HG02678 (cell line): ENCODE measurements at regions not wholly inside any gene's neighbourhood (a gene's known extent, or its start where the extent isn't known, plus 50 kb on each side); places are given as distances from the start of the nearest gene placed in this dataset.

ENCODE experiments used
- ATAC-seq: cut with Tn5 transposase; IDR thresholded peaks from one replicate; pipeline ENCODE4 v1.9.1; 2021; ENCODE audit warnings: mild to moderate bottlenecking, moderate library complexity; ENCODE audit not compliant: unreplicated experiment

DNA sequence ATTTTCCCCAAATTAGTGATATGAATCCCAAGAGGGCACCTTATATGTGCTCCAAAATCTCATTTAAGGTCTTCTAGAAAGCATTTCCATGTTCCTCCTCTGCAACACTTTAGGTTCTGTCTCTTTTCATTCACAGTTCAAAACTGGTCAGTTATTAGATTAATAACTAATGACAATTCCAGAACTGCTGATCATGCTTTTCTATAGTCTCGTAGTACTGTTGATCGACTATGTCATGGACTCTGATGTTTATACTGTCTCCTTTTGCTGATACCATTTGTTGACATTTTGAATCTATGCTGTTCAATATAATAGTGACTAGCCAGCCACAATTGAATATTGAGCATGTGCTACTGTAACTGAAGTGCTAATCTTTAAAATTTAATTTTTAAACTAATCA, 728.3 kb downstream of the LRFN5 start:
- no peak for ATAC-seq

DNA sequence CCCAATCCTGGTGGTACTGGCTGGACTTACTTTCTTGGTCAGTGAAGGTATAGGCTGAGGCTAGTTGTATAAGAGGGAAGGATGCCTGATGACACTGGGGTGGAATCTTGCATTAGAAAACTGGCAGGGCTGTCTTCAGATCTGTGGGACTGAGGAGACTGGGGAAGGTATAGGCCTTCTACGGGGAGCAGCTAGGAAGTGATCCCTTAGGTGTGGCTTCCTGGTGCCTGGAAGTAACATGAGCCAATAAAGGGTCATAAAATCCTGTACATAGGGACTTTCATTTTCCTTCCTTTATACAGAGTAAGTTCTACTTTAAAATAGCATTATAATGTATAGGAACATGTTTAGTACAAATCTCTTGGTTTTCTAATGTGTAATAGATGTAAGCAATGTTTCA, 716.8 kb downstream of the LRFN5 start:
- ATAC-seq, result no peak

DNA sequence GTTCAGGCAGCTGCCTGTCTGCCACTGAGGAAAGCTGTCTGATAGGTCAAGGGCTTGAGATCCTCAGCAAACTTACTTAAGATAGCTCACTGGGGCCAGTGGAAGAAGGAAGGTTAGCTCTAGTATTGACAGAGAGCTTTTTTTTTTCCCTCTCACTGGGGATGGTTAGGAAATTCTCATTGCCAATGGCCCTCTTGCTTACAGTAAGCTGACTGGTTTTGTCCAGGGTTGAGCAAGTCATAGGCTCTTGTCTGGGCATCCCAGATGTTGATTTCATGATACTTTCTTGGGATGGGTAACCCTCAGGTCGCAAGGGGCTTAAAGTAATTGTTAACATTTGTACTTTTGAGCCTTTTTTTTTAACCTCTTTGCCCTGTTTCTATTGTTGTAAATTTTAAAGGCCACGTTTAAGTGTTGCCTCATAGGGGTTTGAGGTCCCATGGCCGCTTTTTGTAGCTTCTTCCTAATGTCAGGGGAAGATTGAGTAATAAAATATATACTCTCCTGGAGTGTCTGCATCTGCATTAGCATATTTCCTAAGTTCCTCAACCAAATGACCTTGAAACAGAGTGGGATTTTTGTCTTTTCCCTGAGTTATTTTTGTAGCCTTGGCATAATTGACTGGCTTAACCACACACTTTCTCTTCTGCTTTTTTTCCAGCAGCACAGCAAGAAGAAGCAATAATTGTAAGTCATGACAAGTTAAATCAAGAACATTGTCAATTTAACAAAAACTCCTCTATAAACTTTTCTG, 716.0 kb downstream of the LRFN5 start:
- ATAC-seq, result no peak

- no peak for ATAC-seq
Measured at GRCh38 chr14:42319996-42320395, 713.3 kb downstream of the LRFN5 start.

- no peak for ATAC-seq
Measured at GRCh38 chr14:42316693-42317092, 710.0 kb downstream of the LRFN5 start.

GRCh38 chr14:42311876-42312275, 705.2 kb downstream of the LRFN5 start:
- ATAC-seq, result no peak

- ATAC-seq, result no peak
Measured at GRCh38 chr14:42307239-42307825, 700.7 kb downstream of the LRFN5 start.

- ATAC-seq, result peak; percentile 100
Measured at GRCh38 chr14:42299692-42300091, 693.0 kb downstream of the LRFN5 start.

DNA sequence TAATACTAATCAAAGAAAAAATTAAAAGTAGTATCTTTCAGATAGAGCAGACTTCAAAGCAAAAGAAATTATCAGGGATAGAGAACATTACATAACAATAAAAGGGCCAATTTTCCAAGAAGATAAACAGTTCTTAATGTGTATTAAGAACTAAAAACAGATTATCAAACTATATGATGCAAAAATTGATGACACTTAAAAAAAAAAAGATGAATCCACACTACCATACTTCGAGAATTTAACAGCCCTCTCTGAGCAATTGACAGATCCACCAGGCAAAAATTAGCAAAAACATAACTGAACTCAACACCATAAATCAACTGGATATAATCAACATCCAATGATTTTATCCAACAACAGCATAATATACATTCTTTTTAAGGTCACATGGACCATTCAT, 686.5 kb downstream of the LRFN5 start:
- no peak for ATAC-seq

- no peak for ATAC-seq
Measured at GRCh38 chr14:42277840-42278239, 671.2 kb downstream of the LRFN5 start.

- no peak for ATAC-seq
Measured at GRCh38 chr14:42269234-42269633, 662.6 kb downstream of the LRFN5 start.

DNA sequence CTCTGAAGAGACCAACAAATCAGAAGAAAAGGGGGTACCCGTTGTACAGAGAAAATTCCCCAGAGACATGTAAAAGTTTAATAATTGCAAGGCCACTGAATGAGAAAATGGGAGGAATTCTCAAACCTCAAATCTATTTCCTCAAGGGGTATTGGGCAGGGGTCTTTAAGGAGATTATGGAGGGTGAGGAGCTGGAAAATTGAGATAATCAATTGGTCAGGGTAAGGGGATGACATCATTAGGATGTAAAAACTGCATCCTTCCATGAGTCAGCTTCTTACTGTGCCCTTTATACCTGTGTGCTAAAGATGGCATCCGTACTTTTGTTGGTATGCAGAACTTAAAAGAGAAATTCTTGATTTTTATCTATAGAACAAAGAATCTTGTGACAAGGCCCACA, 641.5 kb downstream of the LRFN5 start:
- no peak for ATAC-seq

DNA sequence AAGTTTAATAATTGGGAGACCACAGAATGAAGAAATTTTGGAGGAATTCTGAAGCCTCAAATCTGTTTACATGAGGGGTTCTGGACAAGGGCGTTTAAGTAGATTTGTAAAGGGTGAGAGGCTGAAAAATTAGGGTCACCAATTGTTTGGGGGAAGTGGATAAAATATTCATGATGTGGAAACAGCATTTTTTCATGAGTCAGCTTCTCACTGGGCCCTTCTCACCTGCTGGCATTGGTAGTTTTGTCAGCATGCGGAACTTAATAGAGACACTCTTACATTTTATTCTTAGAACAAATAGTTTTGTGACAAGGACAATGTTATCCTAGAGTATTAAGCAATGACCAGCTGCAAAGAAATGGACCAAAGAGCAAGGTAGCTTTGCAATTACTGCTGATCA, 634.4 kb downstream of the LRFN5 start:
- ATAC-seq, result no peak

DNA sequence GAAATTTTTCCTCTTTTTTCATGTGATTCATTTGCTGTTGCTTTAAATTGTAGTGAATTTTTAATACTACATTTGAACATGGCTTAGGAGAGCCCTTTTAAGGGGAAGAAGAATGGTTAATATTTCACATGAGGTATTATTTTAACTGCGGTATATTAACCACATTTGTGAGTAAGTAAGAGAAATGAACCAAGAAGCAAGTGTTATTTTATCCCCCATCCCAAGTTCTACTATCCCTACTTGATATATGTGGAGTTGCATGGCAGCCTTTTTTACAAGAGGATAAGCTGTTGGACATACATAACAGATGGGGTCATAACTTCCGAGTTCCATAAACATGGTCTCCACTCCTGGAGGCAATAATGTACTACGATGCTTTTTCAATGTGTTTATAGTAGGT, 623.3 kb downstream of the LRFN5 start:
- no peak for ATAC-seq

DNA sequence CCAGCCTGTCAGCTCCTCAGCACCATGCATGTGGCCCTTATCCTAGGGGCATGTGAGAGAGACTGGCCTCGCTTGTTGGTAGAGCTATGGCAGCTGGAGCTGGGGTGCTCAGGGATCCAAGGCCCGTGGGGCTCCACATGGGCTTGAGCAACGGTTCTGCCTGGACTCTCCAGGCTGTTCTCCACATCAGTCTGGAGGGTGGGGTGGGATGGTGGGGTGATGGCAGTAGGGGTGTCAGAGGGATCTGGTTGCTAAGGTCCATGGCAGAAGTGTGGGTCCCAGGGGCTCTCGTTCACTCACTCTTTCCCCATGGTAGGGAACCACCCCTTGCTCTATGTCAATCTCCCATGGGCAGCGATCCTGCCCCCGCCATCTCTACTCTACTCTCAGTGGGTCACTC, 622.6 kb downstream of the LRFN5 start:
- no peak for ATAC-seq

DNA sequence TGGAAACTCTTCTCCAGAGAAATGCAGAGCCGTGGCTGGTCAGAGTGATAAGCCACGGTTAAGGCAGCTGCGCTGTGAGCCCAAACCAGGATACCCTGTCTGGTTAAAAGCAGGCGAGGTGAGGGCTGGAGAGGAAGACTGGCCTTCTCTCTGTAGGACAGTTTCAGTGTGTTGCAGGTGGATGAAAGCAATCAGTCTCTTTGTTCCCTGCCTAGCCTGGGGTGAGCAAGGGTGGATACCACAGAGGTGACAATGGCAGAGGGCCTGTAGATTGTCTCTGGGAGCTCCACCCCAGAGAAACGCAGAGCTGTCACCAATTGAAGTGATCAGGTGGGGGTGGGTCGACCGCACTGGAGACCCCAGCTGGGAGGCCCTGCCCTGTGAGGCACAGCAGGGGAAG, 621.9 kb downstream of the LRFN5 start:
- ATAC-seq, result no peak

- ATAC-seq, result no peak
Measured at GRCh38 chr14:42224053-42224888, 617.6 kb downstream of the LRFN5 start.

DNA sequence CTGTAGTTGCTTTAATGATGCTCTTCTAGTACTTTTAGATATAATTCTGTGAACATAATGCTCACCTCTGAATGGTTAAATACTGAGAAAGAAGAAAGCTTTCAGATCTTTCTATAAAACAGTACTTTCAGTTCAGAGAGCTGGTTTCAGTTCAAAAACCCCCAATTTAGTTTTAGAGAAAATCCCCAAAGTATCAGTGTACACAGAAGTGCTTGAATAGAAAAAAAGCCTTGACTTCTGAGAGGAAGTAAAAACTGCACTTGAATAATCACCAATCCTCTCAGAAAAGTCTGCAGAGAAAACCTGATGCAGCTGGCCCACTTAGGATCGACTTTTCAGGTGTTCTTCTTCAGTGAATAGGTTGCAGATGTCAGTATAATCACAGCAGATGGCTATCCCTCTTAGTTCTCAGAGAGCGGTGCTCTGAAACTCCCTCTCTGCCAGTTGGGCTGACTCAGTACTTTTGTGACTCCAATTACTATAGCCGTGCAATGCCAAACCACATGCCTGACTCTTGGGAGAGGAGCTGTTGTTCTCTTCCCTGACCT, 616.3 kb downstream of the LRFN5 start:
- ATAC-seq, result peak; percentile 94

- ATAC-seq, result no peak
Measured at GRCh38 chr14:42214981-42215491, 608.4 kb downstream of the LRFN5 start.

DNA sequence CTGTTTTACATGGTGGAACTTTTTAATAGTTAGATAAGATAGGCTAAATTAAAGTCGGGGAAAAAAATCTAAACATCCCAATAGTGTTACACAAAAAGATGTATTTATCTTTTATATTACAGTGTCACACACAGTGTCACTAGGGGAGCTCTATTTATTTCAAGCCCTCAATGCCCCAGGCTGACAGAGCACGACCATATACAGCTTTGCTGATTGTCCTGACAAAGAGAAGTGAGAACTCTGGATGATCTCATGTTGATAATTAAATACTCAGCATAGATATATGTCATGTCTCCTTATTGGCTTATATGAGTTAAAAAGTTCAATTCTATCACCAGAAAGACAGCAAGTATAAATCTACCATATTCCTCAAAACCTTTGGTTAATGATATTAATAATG, 594.3 kb downstream of the LRFN5 start:
- ATAC-seq, result no peak

- ATAC-seq, result no peak
Measured at GRCh38 chr14:42198010-42198409, 591.3 kb downstream of the LRFN5 start.
